ENCODE measurements at regions not wholly inside any gene's neighbourhood (a gene's known extent, or its start where the extent isn't known, plus 50 kb on each side); places are given as distances from the start of the nearest gene placed in this dataset.
"Not testable (repeated sequence)": the region's sequence is repeated elsewhere in the genome, so short reads cannot be mapped to it uniquely, and the experiment has no call there.

- TF ChIP-seq, protein P1, sequence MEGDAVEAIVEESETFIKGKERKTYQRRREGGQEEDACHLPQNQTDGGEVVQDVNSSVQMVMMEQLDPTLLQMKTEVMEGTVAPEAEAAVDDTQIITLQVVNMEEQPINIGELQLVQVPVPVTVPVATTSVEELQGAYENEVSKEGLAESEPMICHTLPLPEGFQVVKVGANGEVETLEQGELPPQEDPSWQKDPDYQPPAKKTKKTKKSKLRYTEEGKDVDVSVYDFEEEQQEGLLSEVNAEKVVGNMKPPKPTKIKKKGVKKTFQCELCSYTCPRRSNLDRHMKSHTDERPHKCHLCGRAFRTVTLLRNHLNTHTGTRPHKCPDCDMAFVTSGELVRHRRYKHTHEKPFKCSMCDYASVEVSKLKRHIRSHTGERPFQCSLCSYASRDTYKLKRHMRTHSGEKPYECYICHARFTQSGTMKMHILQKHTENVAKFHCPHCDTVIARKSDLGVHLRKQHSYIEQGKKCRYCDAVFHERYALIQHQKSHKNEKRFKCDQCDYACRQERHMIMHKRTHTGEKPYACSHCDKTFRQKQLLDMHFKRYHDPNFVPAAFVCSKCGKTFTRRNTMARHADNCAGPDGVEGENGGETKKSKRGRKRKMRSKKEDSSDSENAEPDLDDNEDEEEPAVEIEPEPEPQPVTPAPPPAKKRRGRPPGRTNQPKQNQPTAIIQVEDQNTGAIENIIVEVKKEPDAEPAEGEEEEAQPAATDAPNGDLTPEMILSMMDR (IDR thresholded peaks at IDR 0.05; ENCODE audit: control extremely low read depth in 1 of 3, insufficient read depth in 1 of 3, low read depth in 1 of 3, low read length in 3 of 3) = no peak
Measured at GRCh38 chr2:13332060-13332459, 615.3 kb downstream of the TRIB2 start (continued).

- H2BK15ac ChIP-seq (ENCODE audit: low read length); H3K4me3 ChIP-seq (ENCODE audit: extremely low read depth in 1 of 4, insufficient read depth in 2 of 4, low read depth in 3 of 4, low read length in 4 of 4); DNase-seq (ENCODE audit: low read depth in 1 of 2, low spot score in 2 of 2); H3K9ac ChIP-seq (replicated peaks in 1 of 4; ENCODE audit: extremely low read depth in 1 of 4, low read depth in 3 of 4, low read length in 3 of 4); POLR2A ChIA-PET (ENCODE audit: partially characterized antibody); H2AK5ac ChIP-seq (ENCODE audit: low read depth, low read length); H4K91ac ChIP-seq (replicated peaks; ENCODE audit: insufficient read length, low read length); H3K36me3 ChIP-seq (ENCODE audit: control insufficient read depth in 2 of 4, insufficient read depth in 4 of 4, low read length in 3 of 4); H2BK120ac ChIP-seq (replicated peaks; ENCODE audit: low read depth, low read length); H3K4me1 ChIP-seq (replicated peaks in 1 of 4; ENCODE audit: control insufficient read depth in 3 of 4, insufficient read depth in 4 of 4, low read length in 3 of 4); H3K23ac ChIP-seq (ENCODE audit: insufficient read length); H3K18ac ChIP-seq (ENCODE audit: extremely low read depth, low read length); H3K56ac ChIP-seq (replicated peaks; ENCODE audit: insufficient read length, low read depth, low read length); H4K5ac ChIP-seq (ENCODE audit: insufficient read length, low read depth, low read length); CTCF ChIA-PET (ENCODE audit: partially characterized antibody); H4K20me1 ChIP-seq (replicated peaks in 1 of 2; ENCODE audit: control insufficient read depth in 1 of 2, insufficient read depth in 2 of 2, low read length in 2 of 2); H2BK12ac ChIP-seq (ENCODE audit: low read depth, low read length); H3K14ac ChIP-seq (ENCODE audit: insufficient read length); H3K4me2 ChIP-seq (ENCODE audit: insufficient read depth in 1 of 2, low read depth in 2 of 2, low read length in 2 of 2); H3K79me2 ChIP-seq (ENCODE audit: control insufficient read depth in 1 of 2, insufficient read depth in 2 of 2, low read length in 2 of 2); H4K8ac ChIP-seq (ENCODE audit: extremely low read depth, insufficient read depth, low read length); H3K23me2 ChIP-seq (ENCODE audit: low read depth, low read length); H3K27me3 ChIP-seq (replicated peaks in 1 of 4; ENCODE audit: control insufficient read depth in 3 of 4, extremely low read depth in 1 of 4, insufficient read depth in 3 of 4, low read length in 3 of 4); H3K79me1 ChIP-seq (ENCODE audit: low read depth, low read length); H3K4ac ChIP-seq (replicated peaks; ENCODE audit: insufficient read length, low read depth, low read length); H3K27ac ChIP-seq (ENCODE audit: low read depth, low read length); FAIRE-seq; H2AFZ ChIP-seq (ENCODE audit: low read length); H2BK5ac ChIP-seq (ENCODE audit: low read depth, low read length); H2BK20ac ChIP-seq (ENCODE audit: low read length): not testable (repeated sequence)
- H3K9me3 ChIP-seq (ENCODE audit: insufficient read depth in 2 of 2, low read depth in 1 of 2, low read length in 1 of 2) = peaks cover 5 to 16% of the 10 kb centered on the region in 2 experiments; a peak in 1 of 4 replicates
Measured at GRCh38 chr2:13334071-13334470, 617.3 kb downstream of the TRIB2 start.

All from H1 (cell line).